ENCODE measurements at regions not wholly inside any gene's neighbourhood (a gene's known extent, or its start where the extent isn't known, plus 50 kb on each side); places are given as distances from the start of the nearest gene placed in this dataset.
A peak's percentile ranks its signal among the peaks of the same experiment; 100 is the strongest.

- no peak overlapping the region for H3K4me3 ChIP-seq (ENCODE audit: low read depth, low read length)
- no peak for TF ChIP-seq CTCF (IDR thresholded peaks at IDR 0.05; ENCODE audit: insufficient read depth, low read length, missing control alignments)
- DNase-seq (ENCODE audit: low read depth, low spot score) = no peak
- POLR2A ChIA-PET = no interaction called here
- CTCF ChIA-PET = interaction anchor here (1.1 kb wide), 1 partner anchor 13 kb away, joined by 3 read pairs; no protein-coding TSS in a partner anchor
Observed at GRCh38 chr2:176598351-176598750, 329.1 kb downstream of the MTX2 start.

- no peak for DNase-seq (ENCODE audit: low read depth, low spot score)
- no peak overlapping the region for H3K4me3 ChIP-seq (ENCODE audit: low read depth, low read length)
- TF ChIP-seq CTCF (IDR thresholded peaks at IDR 0.05; ENCODE audit: insufficient read depth, low read length, missing control alignments) = no peak
- CTCF ChIA-PET = interaction anchor here (1.0 to 1.5 kb wide), 2 partner anchors 9 to 24 kb away, joined by 3 to 5 read pairs; no protein-coding TSS in a partner anchor
- POLR2A ChIA-PET = no interaction called here
Observed at GRCh38 chr2:176599796-176600485, 330.7 kb downstream of the MTX2 start.

- no peak for DNase-seq (ENCODE audit: low read depth, low spot score)
- CTCF ChIA-PET = interaction anchor here (1.5 kb wide), 1 partner anchor 8 kb away, joined by 5 read pairs; no protein-coding TSS in a partner anchor
- TF ChIP-seq CTCF (IDR thresholded peaks at IDR 0.05; ENCODE audit: insufficient read depth, low read length, missing control alignments) = no peak
- POLR2A ChIA-PET = no interaction called here
- H3K4me3 ChIP-seq (ENCODE audit: low read depth, low read length) = no peak overlapping the region
Observed at GRCh38 chr2:176601066-176601465, 331.8 kb downstream of the MTX2 start.

GRCh38 chr2:176612036-176612435 is 342.8 kb downstream of the MTX2 start:
- DNase-seq (ENCODE audit: low read depth, low spot score) = no peak
- ChIA-PET POLR2A (interaction anchor here (1.6 kb wide), 1 partner anchor 29 kb away, joined by 4 read pairs; no protein-coding TSS in a partner anchor), CTCF (interaction anchor here (2.0 to 3.3 kb wide), 2 partner anchors 58 to 471 kb away, joined by 6 to 14 read pairs; no protein-coding TSS in a partner anchor)
- H3K4me3 ChIP-seq (ENCODE audit: low read depth, low read length) = no peak overlapping the region
- no peak for TF ChIP-seq CTCF (IDR thresholded peaks at IDR 0.05; ENCODE audit: insufficient read depth, low read length, missing control alignments)

- no peak overlapping the region for H3K4me3 ChIP-seq (ENCODE audit: low read depth, low read length)
- ChIA-PET POLR2A (interaction anchor here (0.5 kb wide), 1 partner anchor 661 kb away, joined by 3 read pairs; no protein-coding TSS in a partner anchor), CTCF (interaction anchor here (0.9 to 3.3 kb wide), 5 partner anchors 17 to 472 kb away, joined by 3 to 14 read pairs (median 5); no protein-coding TSS in a partner anchor)
- no peak for DNase-seq (ENCODE audit: low read depth, low spot score)
- no peak for TF ChIP-seq CTCF (IDR thresholded peaks at IDR 0.05; ENCODE audit: insufficient read depth, low read length, missing control alignments)
Observed at GRCh38 chr2:176612736-176613135, 343.5 kb downstream of the MTX2 start.

GRCh38 chr2:176613323-176613987 is 344.2 kb downstream of the MTX2 start:
- POLR2A ChIA-PET = interaction anchor here (0.5 kb wide), 1 partner anchor 660 kb away, joined by 3 read pairs; no protein-coding TSS in a partner anchor
- H3K4me3 ChIP-seq (ENCODE audit: low read depth, low read length) = no peak overlapping the region
- CTCF ChIA-PET = interaction anchor here (0.9 to 3.3 kb wide), 6 partner anchors 16 to 473 kb away, joined by 3 to 14 read pairs (median 4); no protein-coding TSS in a partner anchor

More at GRCh38 chr2:176613323-176613987, 344.2 kb downstream of the MTX2 start:
- TF ChIP-seq CTCF (IDR thresholded peaks at IDR 0.05; ENCODE audit: insufficient read depth, low read length, missing control alignments) = no peak
- DNase-seq (ENCODE audit: low read depth, low spot score) = peak; percentile 37

All from AG04449 (cell line).